ENCODE measurements at regions not wholly inside any gene's neighbourhood (a gene's known extent, or its start where the extent isn't known, plus 50 kb on each side); places are given as distances from the start of the nearest gene placed in this dataset.

DNA sequence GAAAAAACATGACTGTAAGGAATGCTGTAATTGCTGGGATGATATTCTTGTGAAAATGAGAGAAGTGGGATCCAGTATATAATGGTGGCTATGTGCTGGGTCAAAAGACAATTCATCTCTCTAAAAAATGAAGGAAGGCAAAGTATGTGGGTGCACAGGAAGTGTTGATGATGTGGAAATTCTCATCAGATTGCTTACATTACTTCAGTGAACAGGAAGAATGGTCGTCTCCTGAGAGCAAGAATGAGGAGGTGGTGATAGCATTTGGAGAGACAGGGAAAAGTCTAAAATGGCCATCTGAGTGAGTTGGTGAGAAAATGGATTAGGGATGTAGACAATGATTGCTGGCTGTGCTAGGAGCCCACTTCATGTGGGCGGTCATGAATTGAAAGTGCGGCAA lies 253.5 kb upstream of the NREP start:
- TF ChIP-seq CTCF (conservative IDR thresholded peaks at IDR 0.05; ENCODE audit: low read depth, low read length) (no peak), CEBPB (IDR thresholded peaks at IDR 0.05; ENCODE audit: low read depth, low read length) (no peak), MXI1 (IDR thresholded peaks at IDR 0.05; ENCODE audit: borderline replicate concordance, low read depth, low read length) (no peak), POLR2A (IDR thresholded peaks at IDR 0.05; ENCODE audit: low read depth, low read length) (no peak), MAZ (IDR thresholded peaks at IDR 0.05; ENCODE audit: borderline replicate concordance, low read depth, low read length) (no peak), RCOR1 (IDR thresholded peaks at IDR 0.05; ENCODE audit: insufficient replicate concordance, low read length) (no peak), MAFK (IDR thresholded peaks at IDR 0.05; ENCODE audit: low read depth, low read length) (no peak)
